Peyer's patch (tissue), 4 donors: ENCODE measurements at regions not wholly inside any gene's neighbourhood (a gene's known extent, or its start where the extent isn't known, plus 50 kb on each side); places are given as distances from the start of the nearest gene placed in this dataset.

Experiments used
- CTCF ChIP-seq, 6 experiments: fragments of 450-650 bp in 4 of 6; fragments of 200-600 bp in 2 of 6; sonication (generic) in 1 of 6; IDR thresholded peaks; one replicate each; pipeline ENCODE4 v1.5.1; 2017 to 2019; ENCODE audit warnings: antibody characterized with exemption in 6 of 6, mild to moderate bottlenecking in 3 of 6, moderate library complexity in 1 of 6
- POLR2A ChIP-seq, 2 donors: fragments of 450-650 bp; IDR thresholded peaks; one replicate each; pipeline ENCODE4 v1.5.1; 2017; ENCODE audit warnings: antibody characterized with exemption in 2 of 2, mild to moderate bottlenecking in 2 of 2, moderate library complexity in 2 of 2

GRCh38 chr11:37506531-37506930 is 908.5 kb upstream of the RAG2 start:
- TF ChIP-seq CTCF (IDR thresholded peaks at IDR 0.05) (no peak), POLR2A (IDR thresholded peaks at IDR 0.05) (no peak)
